ENCODE measurements at regions not wholly inside any gene's neighbourhood (a gene's known extent, or its start where the extent isn't known, plus 50 kb on each side); places are given as distances from the start of the nearest gene placed in this dataset.

GRCh38 chr11:91926965-91927364 lies 297.7 kb upstream of the FAT3 start:
- no peak for TF ChIP-seq CTCF (conservative IDR thresholded peaks at IDR 0.05 in 1 of 2, IDR thresholded peaks at IDR 0.05 in 1 of 2; ENCODE audit: extremely low read depth in 1 of 2, insufficient read depth in 1 of 2, low read depth in 1 of 2, low read length in 2 of 2)
- TF ChIP-seq EZH2 (IDR thresholded peaks at IDR 0.05; ENCODE audit: borderline replicate concordance, low read length), result no peak
